Peyer's patch (tissue), 4 donors: ENCODE measurements at regions not wholly inside any gene's neighbourhood (a gene's known extent, or its start where the extent isn't known, plus 50 kb on each side); places are given as distances from the start of the nearest gene placed in this dataset.

Experiments used
- POLR2A ChIP-seq, 2 donors: fragments of 450-650 bp; IDR thresholded peaks; one replicate each; pipeline ENCODE4 v1.5.1; 2017; ENCODE audit warnings: antibody characterized with exemption in 2 of 2, mild to moderate bottlenecking in 2 of 2, moderate library complexity in 2 of 2
- TF ChIP-seq, protein P1 (sequence below), 6 experiments: fragments of 450-650 bp in 4 of 6; fragments of 200-600 bp in 2 of 6; sonication (generic) in 1 of 6; IDR thresholded peaks; one replicate each; pipeline ENCODE4 v1.5.1; 2017 to 2019; ENCODE audit warnings: antibody characterized with exemption in 6 of 6, mild to moderate bottlenecking in 3 of 6, moderate library complexity in 1 of 6

- TF ChIP-seq, protein P1, sequence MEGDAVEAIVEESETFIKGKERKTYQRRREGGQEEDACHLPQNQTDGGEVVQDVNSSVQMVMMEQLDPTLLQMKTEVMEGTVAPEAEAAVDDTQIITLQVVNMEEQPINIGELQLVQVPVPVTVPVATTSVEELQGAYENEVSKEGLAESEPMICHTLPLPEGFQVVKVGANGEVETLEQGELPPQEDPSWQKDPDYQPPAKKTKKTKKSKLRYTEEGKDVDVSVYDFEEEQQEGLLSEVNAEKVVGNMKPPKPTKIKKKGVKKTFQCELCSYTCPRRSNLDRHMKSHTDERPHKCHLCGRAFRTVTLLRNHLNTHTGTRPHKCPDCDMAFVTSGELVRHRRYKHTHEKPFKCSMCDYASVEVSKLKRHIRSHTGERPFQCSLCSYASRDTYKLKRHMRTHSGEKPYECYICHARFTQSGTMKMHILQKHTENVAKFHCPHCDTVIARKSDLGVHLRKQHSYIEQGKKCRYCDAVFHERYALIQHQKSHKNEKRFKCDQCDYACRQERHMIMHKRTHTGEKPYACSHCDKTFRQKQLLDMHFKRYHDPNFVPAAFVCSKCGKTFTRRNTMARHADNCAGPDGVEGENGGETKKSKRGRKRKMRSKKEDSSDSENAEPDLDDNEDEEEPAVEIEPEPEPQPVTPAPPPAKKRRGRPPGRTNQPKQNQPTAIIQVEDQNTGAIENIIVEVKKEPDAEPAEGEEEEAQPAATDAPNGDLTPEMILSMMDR (IDR thresholded peaks at IDR 0.05) = no peak
- no peak for TF ChIP-seq POLR2A (IDR thresholded peaks at IDR 0.05)
Observed at GRCh38 chr12:116469344-116469743, 89.8 kb upstream of the MAP1LC3B2 start.
